ENCODE measurements at regions not wholly inside any gene's neighbourhood (a gene's known extent, or its start where the extent isn't known, plus 50 kb on each side); places are given as distances from the start of the nearest gene placed in this dataset.

- Mint-ChIP-seq H3K27me3 (no peaks in the 10 kb centered on the region), H3K4me1 (peaks cover 21% of the 10 kb centered on the region), H3K27ac (no peak overlapping the region), H3K4me3 (no peak overlapping the region), H3K9me3 (ENCODE audit: insufficient read depth) (no peaks in the 10 kb centered on the region)
- Histone ChIP-seq H3K27ac (ENCODE audit: low read length in 2 of 2) (no peak overlapping the region), H3K36me3 (replicated peaks in 1 of 2; ENCODE audit: control extremely low read depth in 1 of 2, control insufficient read depth in 1 of 2, extremely low read depth in 1 of 2, insufficient read depth in 2 of 2, low read length in 1 of 2) (no peaks in the 10 kb centered on the region), H3K4me1 (ENCODE audit: control insufficient read depth in 2 of 2, insufficient read depth in 2 of 2, low read length in 2 of 2) (peaks cover 9 to 22% of the 10 kb centered on the region in 2 donors), H3K9me3 (ENCODE audit: control extremely low read depth in 1 of 3, control insufficient read depth in 2 of 3, insufficient read depth in 1 of 3, low read length in 2 of 3) (peaks cover 0 to 8% (median 0%) of the 10 kb centered on the region in 3 donors), H4K20me1 (ENCODE audit: control insufficient read depth, insufficient read depth, low read length, poor library complexity, severe bottlenecking) (no peaks in the 10 kb centered on the region), H3K4me3 (ENCODE audit: control extremely low read depth in 1 of 5, extremely low read depth in 1 of 5, insufficient read depth in 1 of 5, low read depth in 2 of 5, low read length in 4 of 5) (no peak overlapping the region), H3K4me2 (replicated peaks; ENCODE audit: low read depth, low read length, poor library complexity, severe bottlenecking) (no peak overlapping the region), H3K27me3 (replicated peaks in 1 of 4; ENCODE audit: control extremely low read depth in 1 of 4, control insufficient read depth in 3 of 4, insufficient read depth in 4 of 4, low read length in 3 of 4) (no peaks in the 10 kb centered on the region), H3K9ac (ENCODE audit: low read length) (no peak overlapping the region), H3K79me2 (ENCODE audit: control insufficient read depth, insufficient read depth, low read length) (no peaks in the 10 kb centered on the region), H2AFZ (ENCODE audit: insufficient read depth, low read depth, low read length, poor library complexity, severe bottlenecking) (no peak overlapping the region)
- intact Hi-C loops (cut with micrococcal nuclease) = no loop called here
- DNase-seq = no peak
- ChIA-PET POLR2A (no interaction called here), CTCF (no interaction called here)
- no peak for TF ChIP-seq CTCF (IDR thresholded peaks at IDR 0.05)
- no peak for TF ChIP-seq EZH2 (IDR thresholded peaks at IDR 0.05; ENCODE audit: borderline replicate concordance, insufficient read depth, low read depth, low read length, poor library complexity, severe bottlenecking)
- WGBS (ENCODE audit: insufficient coverage) = 96% methylated on average over 22 of the region's 22 CpGs
- ATAC-seq (ENCODE audit: low read depth) = no peak
These were observed 78.1 kb downstream of the SIK1 start for GRCh38 chr21:43348801-43349261.

GRCh38 chr21:43348170-43348766, 78.7 kb downstream of the SIK1 start:
- H3K4me3 ChIP-seq (ENCODE audit: control extremely low read depth in 1 of 5, extremely low read depth in 1 of 5, insufficient read depth in 1 of 5, low read depth in 2 of 5, low read length in 4 of 5) = no peak overlapping the region
- peaks cover 4 to 17% of the 10 kb centered on the region in 2 donors for H3K4me1 ChIP-seq (ENCODE audit: control insufficient read depth in 2 of 2, insufficient read depth in 2 of 2, low read length in 2 of 2)
- Mint-ChIP-seq H3K4me1 (peaks cover 16% of the 10 kb centered on the region), H3K27me3 (no peaks in the 10 kb centered on the region), H3K9me3 (ENCODE audit: insufficient read depth) (no peaks in the 10 kb centered on the region), H3K4me3 (no peak overlapping the region), H3K27ac (no peak overlapping the region)
- H3K36me3 ChIP-seq (replicated peaks in 1 of 2; ENCODE audit: control extremely low read depth in 1 of 2, control insufficient read depth in 1 of 2, extremely low read depth in 1 of 2, insufficient read depth in 2 of 2, low read length in 1 of 2) = no peaks in the 10 kb centered on the region
- H3K27me3 ChIP-seq (replicated peaks in 1 of 4; ENCODE audit: control extremely low read depth in 1 of 4, control insufficient read depth in 3 of 4, insufficient read depth in 4 of 4, low read length in 3 of 4) = no peaks in the 10 kb centered on the region
- no peaks in the 10 kb centered on the region for H4K20me1 ChIP-seq (ENCODE audit: control insufficient read depth, insufficient read depth, low read length, poor library complexity, severe bottlenecking)
- no peak overlapping the region for H3K4me2 ChIP-seq (replicated peaks; ENCODE audit: low read depth, low read length, poor library complexity, severe bottlenecking)
- intact Hi-C loops (cut with micrococcal nuclease) = no loop called here
- CTCF ChIA-PET = no interaction called here
- H3K9me3 ChIP-seq (ENCODE audit: control extremely low read depth in 1 of 3, control insufficient read depth in 2 of 3, insufficient read depth in 1 of 3, low read length in 2 of 3) = peaks cover 0 to 8% (median 0%) of the 10 kb centered on the region in 3 donors
- ATAC-seq (ENCODE audit: low read depth) (no peak), DNase-seq (no peak)
- TF ChIP-seq EZH2 (IDR thresholded peaks at IDR 0.05; ENCODE audit: borderline replicate concordance, insufficient read depth, low read depth, low read length, poor library complexity, severe bottlenecking) = no peak
- no peak for TF ChIP-seq CTCF (IDR thresholded peaks at IDR 0.05)
- no peak overlapping the region for H3K27ac ChIP-seq (ENCODE audit: low read length in 2 of 2)
- H3K9ac ChIP-seq (ENCODE audit: low read length) = no peak overlapping the region
- H3K79me2 ChIP-seq (ENCODE audit: control insufficient read depth, insufficient read depth, low read length) = no peaks in the 10 kb centered on the region
- 58% methylated on average over 14 of the region's 15 CpGs for WGBS (ENCODE audit: insufficient coverage)
- no peak overlapping the region for H2AFZ ChIP-seq (ENCODE audit: insufficient read depth, low read depth, low read length, poor library complexity, severe bottlenecking)
- POLR2A ChIA-PET = no interaction called here

Data from B cell (primary cell).